ENCODE measurements at regions not wholly inside any gene's neighbourhood (a gene's known extent, or its start where the extent isn't known, plus 50 kb on each side); places are given as distances from the start of the nearest gene placed in this dataset.

GRCh38 chr15:99504823-99505551 lies 60.8 kb upstream of the MEF2A start:
- CTCF ChIA-PET: interaction anchor here (0.6 to 1.1 kb wide), 2 partner anchors 19 to 76 kb away, joined by 3 read pairs; no protein-coding TSS in a partner anchor
- H3K36me3 Mint-ChIP-seq (ENCODE audit: low read depth): no peaks in the 10 kb centered on the region
- intact Hi-C loops (cut with DNase I, micrococcal nuclease): loop anchor here (2.0 to 10.0 kb wide), 5 partner anchors 53 to 202 kb away; no protein-coding TSS in a partner anchor
- no peaks in the 10 kb centered on the region for H3K9me3 Mint-ChIP-seq (ENCODE audit: low read depth)
- H3K4me3 Mint-ChIP-seq: no peak overlapping the region
- H3K4me1 Mint-ChIP-seq: peaks cover 47% of the 10 kb centered on the region
- POLR2A ChIA-PET: no interaction called here
- ATAC-seq (peak; percentile 73), DNase-seq (peak; percentile 51)
- no peaks in the 10 kb centered on the region for H3K27me3 Mint-ChIP-seq
- H3K27ac Mint-ChIP-seq: peak overlapping the region; percentile 73

- Mint-ChIP-seq H3K9me3 (ENCODE audit: low read depth) (no peaks in the 10 kb centered on the region), H3K36me3 (ENCODE audit: low read depth) (no peaks in the 10 kb centered on the region), H3K27ac (no peak overlapping the region), H3K4me3 (no peak overlapping the region), H3K4me1 (peaks cover 36% of the 10 kb centered on the region), H3K27me3 (no peaks in the 10 kb centered on the region)
- intact Hi-C loops (cut with DNase I, micrococcal nuclease): loop anchor here in 1 of 2 experiments (10.0 kb wide), 1 partner anchor 198 kb away; no protein-coding TSS in a partner anchor
- no peak for DNase-seq
- POLR2A ChIA-PET: no interaction called here
- CTCF ChIA-PET: interaction anchor here (1.5 kb wide), 1 partner anchor 198 kb away, joined by 6 read pairs; no protein-coding TSS in a partner anchor
- no peak for ATAC-seq
Measured at GRCh38 chr15:99506399-99506798, 59.4 kb upstream of the MEF2A start.

DNA sequence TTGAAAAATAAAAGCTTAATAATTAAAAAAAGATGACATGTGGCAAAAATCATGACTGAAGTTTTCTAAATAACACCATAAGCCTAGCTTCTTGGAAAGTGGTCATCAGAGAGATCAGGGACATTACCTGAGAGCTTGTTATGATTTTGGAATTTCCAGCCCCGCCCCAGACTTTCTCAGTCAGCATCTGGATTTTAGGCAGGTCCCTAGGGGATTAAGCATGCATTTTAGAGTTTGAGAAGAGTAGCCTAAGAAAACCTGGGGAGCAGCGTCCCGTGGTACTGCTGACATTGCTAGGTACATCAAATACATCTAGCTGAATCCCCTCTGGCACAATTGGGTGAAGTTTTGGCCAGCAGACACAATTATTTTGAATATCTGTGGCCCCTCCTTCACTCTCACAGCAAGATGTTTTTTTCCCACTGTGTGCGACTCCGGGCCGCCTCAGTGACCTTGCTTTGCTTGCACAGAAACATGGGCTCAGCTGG lies 58.7 kb upstream of the MEF2A start:
- CTCF ChIA-PET: interaction anchor here (1.1 to 1.5 kb wide), 2 partner anchors 197 to 219 kb away, joined by 3 to 6 read pairs; no protein-coding TSS in a partner anchor
- Mint-ChIP-seq H3K4me1 (peaks cover 34% of the 10 kb centered on the region), H3K36me3 (ENCODE audit: low read depth) (no peaks in the 10 kb centered on the region), H3K4me3 (no peak overlapping the region), H3K27ac (no peak overlapping the region), H3K9me3 (ENCODE audit: low read depth) (no peaks in the 10 kb centered on the region), H3K27me3 (no peaks in the 10 kb centered on the region)
- POLR2A ChIA-PET: no interaction called here
- no peak for DNase-seq
- no peak for ATAC-seq
- intact Hi-C loops (cut with DNase I, micrococcal nuclease): loop anchor here in 1 of 2 experiments (10.0 kb wide), 1 partner anchor 198 kb away; no protein-coding TSS in a partner anchor

GRCh38 chr15:99507504-99508310 lies 58.1 kb upstream of the MEF2A start:
- Mint-ChIP-seq H3K4me3 (no peak overlapping the region), H3K4me1 (peaks cover 32% of the 10 kb centered on the region), H3K9me3 (ENCODE audit: low read depth) (no peaks in the 10 kb centered on the region), H3K27ac (no peak overlapping the region), H3K36me3 (ENCODE audit: low read depth) (no peaks in the 10 kb centered on the region), H3K27me3 (no peaks in the 10 kb centered on the region)
- ATAC-seq (no peak), DNase-seq (no peak)
- intact Hi-C loops (cut with DNase I, micrococcal nuclease): loop anchor here in 1 of 2 experiments (10.0 kb wide), 1 partner anchor 197 kb away; no protein-coding TSS in a partner anchor
- ChIA-PET CTCF (interaction anchor here (1.1 to 1.5 kb wide), 2 partner anchors 197 to 220 kb away, joined by 3 to 6 read pairs; no protein-coding TSS in a partner anchor), POLR2A (no interaction called here)

DNA sequence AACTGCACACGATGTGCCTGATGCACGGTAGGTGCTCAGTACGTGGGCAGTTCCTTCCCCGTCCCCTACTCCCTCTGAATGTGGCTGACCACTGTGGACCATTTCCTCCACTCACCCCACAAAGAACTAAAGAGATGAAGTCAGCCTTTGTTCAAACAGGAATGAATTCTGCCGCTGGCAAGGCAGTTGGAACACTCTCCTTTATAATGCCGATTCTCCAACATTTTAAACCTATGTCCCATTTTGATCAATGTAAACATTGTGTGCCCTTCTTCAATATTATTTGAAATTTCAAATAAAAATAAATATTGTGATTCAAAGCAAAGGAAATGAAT lies 57.5 kb upstream of the MEF2A start:
- intact Hi-C loops (cut with DNase I, micrococcal nuclease): loop anchor here in 1 of 2 experiments (10.0 kb wide), 1 partner anchor 197 kb away; no protein-coding TSS in a partner anchor

GRCh38 chr15:99508852-99509251 lies 56.9 kb upstream of the MEF2A start:
- Mint-ChIP-seq H3K4me1 (peaks cover 26% of the 10 kb centered on the region), H3K36me3 (ENCODE audit: low read depth) (no peaks in the 10 kb centered on the region), H3K4me3 (no peak overlapping the region), H3K27me3 (no peaks in the 10 kb centered on the region), H3K9me3 (ENCODE audit: low read depth) (no peaks in the 10 kb centered on the region), H3K27ac (no peak overlapping the region)
- intact Hi-C loops (cut with DNase I, micrococcal nuclease): loop anchor here in 1 of 2 experiments (10.0 kb wide), 1 partner anchor 196 kb away; no protein-coding TSS in a partner anchor
- ChIA-PET CTCF (no interaction called here), POLR2A (no interaction called here)
- no peak for DNase-seq
- ATAC-seq: no peak

More for the DNA sequence above, 57.5 kb upstream of the MEF2A start:
- DNase-seq: no peak
- Mint-ChIP-seq H3K27ac (no peak overlapping the region), H3K9me3 (ENCODE audit: low read depth) (no peaks in the 10 kb centered on the region), H3K27me3 (no peaks in the 10 kb centered on the region), H3K4me3 (no peak overlapping the region), H3K4me1 (peaks cover 31% of the 10 kb centered on the region), H3K36me3 (ENCODE audit: low read depth) (no peaks in the 10 kb centered on the region)
- CTCF ChIA-PET: no interaction called here
- POLR2A ChIA-PET: no interaction called here
- ATAC-seq: no peak

- no peak for DNase-seq
- H3K36me3 Mint-ChIP-seq (ENCODE audit: low read depth): no peaks in the 10 kb centered on the region
- POLR2A ChIA-PET: interaction anchor here (0.5 kb wide), 1 partner anchor 7 kb away, joined by 3 read pairs; no protein-coding TSS in a partner anchor
- H3K4me1 Mint-ChIP-seq: peaks cover 17% of the 10 kb centered on the region
- no peak for ATAC-seq
- H3K9me3 Mint-ChIP-seq (ENCODE audit: low read depth): no peaks in the 10 kb centered on the region
- H3K4me3 Mint-ChIP-seq: no peak overlapping the region
- intact Hi-C loops (cut with DNase I, micrococcal nuclease): loop anchor here in 1 of 2 experiments (10.0 kb wide), 1 partner anchor 195 kb away; no protein-coding TSS in a partner anchor
- CTCF ChIA-PET: interaction anchor here (0.5 kb wide), 1 partner anchor 1350 kb away, joined by 3 read pairs; no protein-coding TSS in a partner anchor
- H3K27me3 Mint-ChIP-seq: no peaks in the 10 kb centered on the region
- no peak overlapping the region for H3K27ac Mint-ChIP-seq
Measured at GRCh38 chr15:99509686-99510461, 55.9 kb upstream of the MEF2A start.

GRCh38 chr15:99511531-99511865 lies 54.3 kb upstream of the MEF2A start:
- no peak for DNase-seq
- ChIA-PET CTCF (interaction anchor here (0.7 to 1.1 kb wide), 3 partner anchors 13 to 239 kb away, joined by 3 read pairs; no protein-coding TSS in a partner anchor), POLR2A (no interaction called here)
- no peak overlapping the region for H3K27ac Mint-ChIP-seq
- H3K27me3 Mint-ChIP-seq: no peaks in the 10 kb centered on the region
- no peaks in the 10 kb centered on the region for H3K9me3 Mint-ChIP-seq (ENCODE audit: low read depth)
- ATAC-seq: no peak
- H3K4me1 Mint-ChIP-seq: peaks cover 17% of the 10 kb centered on the region
- intact Hi-C loops (cut with DNase I, micrococcal nuclease): no loop called here
- no peak overlapping the region for H3K4me3 Mint-ChIP-seq
- H3K36me3 Mint-ChIP-seq (ENCODE audit: low read depth): no peaks in the 10 kb centered on the region

DNA sequence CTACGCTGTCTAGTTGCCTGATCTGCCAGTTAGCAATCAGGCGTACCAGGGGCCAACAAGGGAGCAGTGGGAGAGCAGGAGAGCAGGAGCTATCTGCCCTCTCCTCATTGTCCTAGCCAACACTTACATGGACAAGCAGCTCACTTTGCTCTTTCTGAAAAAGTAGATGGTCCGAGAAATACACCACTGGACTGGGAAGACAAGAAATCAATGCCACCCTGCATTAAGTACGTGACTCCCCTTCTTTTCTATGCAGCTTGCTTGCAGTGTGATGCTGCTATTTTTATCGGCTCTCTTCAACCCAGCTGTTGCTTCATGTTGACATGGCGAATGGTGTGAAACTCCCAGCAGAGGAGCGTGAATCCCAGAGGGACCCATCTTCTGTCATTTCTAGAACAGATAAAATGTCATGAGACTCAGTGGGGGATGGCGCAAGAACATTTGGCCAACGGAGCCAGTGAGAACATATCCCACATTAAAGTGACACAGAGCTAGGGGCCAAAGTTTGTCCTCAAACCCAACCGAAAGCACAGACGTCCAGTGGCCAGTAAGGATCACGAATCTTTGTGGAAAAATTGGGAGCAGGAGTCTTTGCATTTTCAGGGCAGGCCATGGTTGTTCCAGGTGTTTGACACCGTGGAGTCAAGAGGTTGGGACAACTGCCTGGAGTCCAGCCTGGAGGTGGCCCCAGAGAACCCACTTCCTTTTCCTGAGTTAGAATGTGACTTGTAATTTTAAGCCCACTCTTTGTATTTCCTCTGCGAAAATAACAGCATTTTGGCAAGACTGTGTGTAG lies 53.7 kb upstream of the MEF2A start:
- ATAC-seq: no peak
- Mint-ChIP-seq H3K27ac (no peak overlapping the region), H3K9me3 (ENCODE audit: low read depth) (no peaks in the 10 kb centered on the region), H3K27me3 (no peaks in the 10 kb centered on the region), H3K4me1 (peaks cover 17% of the 10 kb centered on the region), H3K4me3 (no peak overlapping the region), H3K36me3 (ENCODE audit: low read depth) (no peaks in the 10 kb centered on the region)
- intact Hi-C loops (cut with DNase I, micrococcal nuclease): no loop called here
- POLR2A ChIA-PET: no interaction called here
- CTCF ChIA-PET: interaction anchor here (0.5 to 1.1 kb wide), 6 partner anchors 12 to 244 kb away, joined by 3 to 4 read pairs (median 3); no protein-coding TSS in a partner anchor
- no peak for DNase-seq

GRCh38 chr15:99514306-99514705 lies 51.5 kb upstream of the MEF2A start:
- ChIA-PET POLR2A (no interaction called here), CTCF (no interaction called here)
- ATAC-seq: no peak
- H3K4me1 Mint-ChIP-seq: peaks cover 14% of the 10 kb centered on the region
- peak; percentile 37 for DNase-seq
- H3K36me3 Mint-ChIP-seq (ENCODE audit: low read depth): no peaks in the 10 kb centered on the region
- H3K27me3 Mint-ChIP-seq: no peaks in the 10 kb centered on the region
- H3K27ac Mint-ChIP-seq: no peak overlapping the region
- H3K9me3 Mint-ChIP-seq (ENCODE audit: low read depth): no peaks in the 10 kb centered on the region
- no peak overlapping the region for H3K4me3 Mint-ChIP-seq
- intact Hi-C loops (cut with DNase I, micrococcal nuclease): no loop called here

All from activated CD4-positive, alpha-beta T cell treated with anti-CD3 and anti-CD28 coated beads for 36 hours (primary cell).